ENCODE measurements at regions not wholly inside any gene's neighbourhood (a gene's known extent, or its start where the extent isn't known, plus 50 kb on each side); places are given as distances from the start of the nearest gene placed in this dataset.

DNA sequence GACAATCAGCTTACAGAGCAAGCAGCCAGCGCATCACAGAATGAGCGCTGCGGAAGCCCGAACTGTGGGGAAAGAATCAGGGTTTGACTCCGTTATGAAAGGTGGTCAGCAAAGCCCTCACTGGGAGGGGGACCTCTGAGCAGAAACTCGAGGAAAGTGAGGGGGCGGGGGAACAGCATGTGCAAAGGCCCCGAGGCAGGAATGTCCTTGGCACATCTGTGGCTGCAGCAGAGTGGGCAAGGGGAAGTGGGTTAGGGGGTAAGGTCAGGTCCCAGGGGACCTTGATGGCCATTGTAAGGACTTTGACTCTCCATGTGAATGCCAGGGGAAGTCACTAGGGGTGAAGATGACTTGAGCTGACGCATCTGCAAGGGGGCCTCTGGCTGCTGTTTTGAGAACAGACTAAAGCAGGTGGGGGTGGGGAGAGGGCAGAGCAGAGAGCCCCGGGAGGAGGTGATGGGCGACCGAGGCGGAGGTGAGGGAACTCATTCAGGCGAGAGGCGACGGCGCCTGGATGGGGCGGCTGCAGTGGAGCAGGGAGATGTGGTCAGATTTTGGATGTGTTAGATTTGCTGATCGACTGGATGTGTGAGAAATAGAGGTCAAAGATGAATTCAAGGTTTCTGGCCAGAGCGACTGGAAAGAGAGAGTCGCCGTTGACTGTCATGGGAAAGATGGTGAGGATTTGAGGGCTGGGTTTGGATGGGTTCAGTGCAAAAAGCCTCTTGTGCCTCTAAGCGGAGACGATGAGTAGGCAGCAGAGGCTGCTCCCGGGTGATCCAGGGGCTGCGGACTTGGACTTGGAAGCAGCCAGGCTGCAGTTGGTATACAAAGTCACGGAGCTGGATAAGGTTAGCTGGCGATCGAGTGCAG lies 108.0 kb upstream of the ZBTB40 start:
- intact Hi-C loops (cut with DNase I; ENCODE audit: low total_unique reads) = no loop called here
- no peak overlapping the region for H3K4me3 ChIP-seq
- no peaks in the 10 kb centered on the region for H3K9me3 ChIP-seq
- TF ChIP-seq POLR2A (IDR thresholded peaks at IDR 0.05) = no peak
- no peak overlapping the region for H3K27ac ChIP-seq
- peaks cover 0 to 15% of the 10 kb centered on the region in 2 donors for H3K27me3 ChIP-seq
- no peaks in the 10 kb centered on the region for H3K36me3 ChIP-seq
- no peak for DNase-seq (ENCODE audit: low spot score in 2 of 2)
- no peaks in the 10 kb centered on the region for H3K4me1 ChIP-seq

DNA sequence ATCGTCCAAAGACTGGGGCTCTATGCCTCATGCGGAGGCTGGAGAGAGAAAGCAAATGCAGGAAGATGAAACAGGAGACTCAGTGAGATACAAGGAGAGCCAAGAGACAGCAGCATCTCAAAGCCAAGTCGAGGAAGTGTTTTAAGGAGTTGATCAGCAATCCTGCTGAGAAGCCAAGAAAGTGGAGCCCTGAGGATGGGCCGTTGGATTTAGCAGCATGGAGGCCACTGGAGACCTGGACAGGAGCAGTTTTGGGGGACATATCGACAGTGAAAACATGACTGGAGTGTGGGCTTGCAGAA lies 107.4 kb upstream of the ZBTB40 start:
- Histone ChIP-seq H3K27ac (no peak overlapping the region), H3K36me3 (no peaks in the 10 kb centered on the region), H3K4me3 (no peak overlapping the region), H3K9me3 (no peaks in the 10 kb centered on the region), H3K4me1 (no peaks in the 10 kb centered on the region), H3K27me3 (peaks cover 0 to 15% of the 10 kb centered on the region in 2 donors)
- intact Hi-C loops (cut with DNase I; ENCODE audit: low total_unique reads) = no loop called here
- TF ChIP-seq, protein P1, sequence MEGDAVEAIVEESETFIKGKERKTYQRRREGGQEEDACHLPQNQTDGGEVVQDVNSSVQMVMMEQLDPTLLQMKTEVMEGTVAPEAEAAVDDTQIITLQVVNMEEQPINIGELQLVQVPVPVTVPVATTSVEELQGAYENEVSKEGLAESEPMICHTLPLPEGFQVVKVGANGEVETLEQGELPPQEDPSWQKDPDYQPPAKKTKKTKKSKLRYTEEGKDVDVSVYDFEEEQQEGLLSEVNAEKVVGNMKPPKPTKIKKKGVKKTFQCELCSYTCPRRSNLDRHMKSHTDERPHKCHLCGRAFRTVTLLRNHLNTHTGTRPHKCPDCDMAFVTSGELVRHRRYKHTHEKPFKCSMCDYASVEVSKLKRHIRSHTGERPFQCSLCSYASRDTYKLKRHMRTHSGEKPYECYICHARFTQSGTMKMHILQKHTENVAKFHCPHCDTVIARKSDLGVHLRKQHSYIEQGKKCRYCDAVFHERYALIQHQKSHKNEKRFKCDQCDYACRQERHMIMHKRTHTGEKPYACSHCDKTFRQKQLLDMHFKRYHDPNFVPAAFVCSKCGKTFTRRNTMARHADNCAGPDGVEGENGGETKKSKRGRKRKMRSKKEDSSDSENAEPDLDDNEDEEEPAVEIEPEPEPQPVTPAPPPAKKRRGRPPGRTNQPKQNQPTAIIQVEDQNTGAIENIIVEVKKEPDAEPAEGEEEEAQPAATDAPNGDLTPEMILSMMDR (IDR thresholded peaks at IDR 0.05) = no peak
- TF ChIP-seq POLR2A (IDR thresholded peaks at IDR 0.05) = no peak
- TF ChIP-seq POLR2AphosphoS5 (IDR thresholded peaks at IDR 0.05) = no peak
- no peak for DNase-seq (ENCODE audit: low spot score in 2 of 2)

DNA sequence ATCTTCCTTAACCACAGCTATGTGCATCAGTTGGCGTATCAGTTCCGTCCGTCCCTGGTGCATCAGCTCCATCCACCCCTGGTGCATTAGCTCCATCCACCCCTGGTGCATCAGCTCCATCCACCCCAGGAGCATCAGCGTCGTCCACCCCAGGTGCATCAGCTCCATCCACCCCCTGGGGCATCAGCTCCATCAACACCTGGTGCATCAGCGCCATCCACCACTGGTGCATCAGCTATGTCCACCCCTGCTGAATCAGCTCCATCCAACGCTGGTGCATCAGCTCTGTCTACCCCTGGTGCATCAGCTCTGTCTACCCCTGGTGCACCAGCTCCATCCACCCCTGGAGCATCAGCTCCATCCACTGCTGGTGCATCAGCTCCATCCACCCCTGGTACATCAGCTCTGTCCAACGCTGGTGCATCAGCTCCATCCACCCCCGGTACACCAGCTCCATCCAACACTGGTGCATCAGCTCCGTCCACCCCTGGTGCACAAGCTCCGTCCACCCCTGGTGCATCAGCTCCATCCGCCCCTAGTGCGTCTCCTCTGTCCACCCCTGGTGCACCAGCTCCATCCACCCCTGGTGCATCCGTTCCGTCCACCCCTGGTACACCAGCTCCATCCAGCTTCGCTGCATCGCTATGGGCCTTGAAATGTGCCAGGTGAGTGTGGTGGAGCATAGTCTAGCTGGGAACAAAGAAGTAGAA lies 106.6 kb upstream of the ZBTB40 start:
- no peaks in the 10 kb centered on the region for H3K36me3 ChIP-seq
- no peak overlapping the region for H3K4me3 ChIP-seq
- H3K27me3 ChIP-seq = peaks cover 0 to 15% of the 10 kb centered on the region in 2 donors
- H3K27ac ChIP-seq = no peak overlapping the region
- TF ChIP-seq POLR2AphosphoS5 (IDR thresholded peaks at IDR 0.05) = no peak
- intact Hi-C loops (cut with DNase I; ENCODE audit: low total_unique reads) = no loop called here
- DNase-seq (ENCODE audit: low spot score in 2 of 2) = no peak
- no peaks in the 10 kb centered on the region for H3K9me3 ChIP-seq
- H3K4me1 ChIP-seq = no peaks in the 10 kb centered on the region

DNA sequence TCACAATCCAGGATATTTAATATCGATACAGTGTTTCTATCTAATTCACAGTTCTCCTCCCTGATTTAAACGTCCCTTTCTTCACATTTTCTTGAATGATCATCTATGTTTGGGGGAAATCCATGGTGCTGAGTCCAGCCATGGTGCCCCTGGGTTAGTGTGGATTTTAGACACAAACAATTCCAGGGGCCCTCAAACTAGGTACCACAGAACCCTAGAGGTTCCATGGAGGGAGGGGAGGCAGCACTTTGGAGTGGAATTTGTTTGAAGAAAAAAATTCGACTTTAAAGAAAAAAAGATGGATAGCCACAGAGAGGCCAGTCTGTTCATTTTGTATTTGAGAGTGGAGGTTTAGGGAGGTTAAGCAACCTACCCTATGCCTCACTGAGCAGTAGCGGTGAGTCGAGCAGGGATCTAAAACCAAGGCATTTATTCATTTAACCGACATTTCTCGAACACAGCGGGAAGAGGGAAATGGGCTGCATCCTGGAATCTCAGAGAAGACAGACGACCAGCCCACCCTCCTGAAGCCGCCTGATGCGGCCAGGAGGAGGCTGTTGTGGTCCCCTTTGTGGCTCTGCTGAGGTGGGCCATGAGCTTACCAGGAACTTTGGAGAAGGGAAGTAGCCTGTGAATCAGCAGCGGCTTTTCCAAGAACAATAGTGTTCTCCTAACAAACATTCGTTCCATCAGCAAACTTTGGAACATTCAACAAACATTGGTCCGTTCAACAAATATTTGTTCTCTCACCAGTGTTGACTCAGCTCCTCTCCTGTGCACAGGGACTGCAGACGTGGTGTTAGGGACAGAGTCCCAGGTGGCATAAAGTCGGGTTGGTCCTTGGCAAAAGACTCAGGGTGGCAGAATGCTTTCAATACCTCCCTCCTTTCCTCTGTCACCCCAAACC lies 103.5 kb upstream of the ZBTB40 start:
- no peaks in the 10 kb centered on the region for H3K9me3 ChIP-seq
- H3K4me3 ChIP-seq = no peak overlapping the region
- H3K4me1 ChIP-seq = no peaks in the 10 kb centered on the region
- peaks cover 0 to 12% of the 10 kb centered on the region in 2 donors for H3K27me3 ChIP-seq
- TF ChIP-seq, protein P1 (IDR thresholded peaks at IDR 0.05) = no peak
- TF ChIP-seq POLR2AphosphoS5 (IDR thresholded peaks at IDR 0.05) (no peak), POLR2A (IDR thresholded peaks at IDR 0.05) (no peak)
- no peaks in the 10 kb centered on the region for H3K36me3 ChIP-seq
- intact Hi-C loops (cut with DNase I; ENCODE audit: low total_unique reads) = no loop called here
- no peak for DNase-seq (ENCODE audit: low spot score in 2 of 2)
- H3K27ac ChIP-seq = no peak overlapping the region

DNA sequence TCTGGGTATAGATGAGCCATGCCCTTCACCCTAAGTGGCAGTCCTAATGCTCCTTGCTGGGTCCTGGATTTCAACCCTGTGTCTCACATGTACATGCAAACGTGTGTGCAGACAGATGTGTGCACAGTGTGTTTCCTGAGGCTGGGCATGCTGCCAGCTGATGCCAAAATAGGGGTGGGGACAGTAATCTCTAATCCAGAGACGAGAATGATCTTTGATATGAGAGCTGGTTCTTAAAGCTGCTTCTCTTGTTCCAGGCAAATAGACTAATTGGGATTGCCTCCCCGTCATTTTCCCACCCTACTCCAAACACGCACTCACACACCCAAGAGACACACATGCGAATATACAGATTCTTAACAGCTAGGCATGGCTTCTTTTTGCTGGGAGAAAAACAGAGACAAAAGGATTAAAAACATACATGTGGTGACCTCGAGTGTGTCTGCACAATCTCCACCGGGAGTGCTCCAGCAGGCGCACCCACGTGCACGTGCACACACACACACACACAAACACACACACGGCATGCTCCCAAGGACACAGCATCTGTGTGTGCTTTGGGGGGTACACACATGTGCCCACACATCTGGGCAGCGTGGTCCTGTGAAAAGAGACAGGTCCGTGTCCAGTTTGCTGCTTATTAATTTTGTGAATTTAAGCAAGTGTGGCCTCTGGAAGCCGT lies 102.1 kb upstream of the ZBTB40 start:
- intact Hi-C loops (cut with DNase I; ENCODE audit: low total_unique reads) = no loop called here
- Histone ChIP-seq H3K9me3 (no peaks in the 10 kb centered on the region), H3K27me3 (peaks cover 0 to 4% of the 10 kb centered on the region in 2 donors), H3K4me3 (no peak overlapping the region), H3K4me1 (no peaks in the 10 kb centered on the region), H3K36me3 (no peaks in the 10 kb centered on the region), H3K27ac (no peak overlapping the region)
- TF ChIP-seq POLR2A (IDR thresholded peaks at IDR 0.05) = no peak
- no peak for TF ChIP-seq POLR2AphosphoS5 (IDR thresholded peaks at IDR 0.05)
- TF ChIP-seq, protein P1 (IDR thresholded peaks at IDR 0.05) = no peak
- no peak for DNase-seq (ENCODE audit: low spot score in 2 of 2)
